ENCODE measurements at regions not wholly inside any gene's neighbourhood (a gene's known extent, or its start where the extent isn't known, plus 50 kb on each side); places are given as distances from the start of the nearest gene placed in this dataset.

GRCh38 chr20:6492271-6493055, 275.0 kb upstream of the BMP2 start:
- Histone ChIP-seq H3K27me3 (ENCODE audit: control insufficient read depth, extremely low read depth, insufficient read depth, low read length) (no peaks in the 10 kb centered on the region), H3K4me2 (ENCODE audit: control insufficient read depth, extremely low read depth, insufficient read depth, low read depth, low read length) (no peak overlapping the region), H3K4me1 (ENCODE audit: control insufficient read depth, extremely low read depth, insufficient read depth, low read length) (no peaks in the 10 kb centered on the region), H3K36me3 (ENCODE audit: control insufficient read depth in 2 of 2, extremely low read depth in 1 of 2, insufficient read depth in 2 of 2, low read length in 2 of 2) (no peaks in the 10 kb centered on the region), H3K9me3 (ENCODE audit: control insufficient read depth, low read depth, low read length) (no peaks in the 10 kb centered on the region), H3K79me2 (ENCODE audit: control insufficient read depth, insufficient read depth, low read length) (no peaks in the 10 kb centered on the region), H2AFZ (ENCODE audit: control insufficient read depth, low read length) (no peak overlapping the region), H3K9me1 (ENCODE audit: control insufficient read depth, extremely low read depth, insufficient read depth, low read length) (no peaks in the 10 kb centered on the region), H3K27ac (ENCODE audit: control insufficient read depth, insufficient read depth, low read length) (no peak overlapping the region), H3K9ac (ENCODE audit: control insufficient read depth, extremely low read depth, insufficient read depth, low read length) (no peak overlapping the region), H4K20me1 (ENCODE audit: control insufficient read depth, extremely low read depth, insufficient read depth, low read length) (no peaks in the 10 kb centered on the region), H3K4me3 (ENCODE audit: control insufficient read depth in 2 of 3, extremely low read depth in 1 of 3, insufficient read depth in 2 of 3, low read depth in 1 of 3, low read length in 3 of 3) (no peak overlapping the region)
- dilution Hi-C loops (cut with MboI; ENCODE audit: extremely low pct_ligation_motif_present, low sequenced_read_pairs), result no loop called here
- FAIRE-seq, result no peak
- TF ChIP-seq CTCF (optimal IDR thresholded peaks at IDR 0.05 in 1 of 3, IDR thresholded peaks at IDR 0.05 in 1 of 3, conservative IDR thresholded peaks at IDR 0.05 in 1 of 3; ENCODE audit: extremely low read depth in 1 of 3, insufficient read depth in 2 of 3, low read length in 3 of 3), result no peak
- TF ChIP-seq EZH2 (IDR thresholded peaks at IDR 0.05; ENCODE audit: low read length), result no peak
- DNase-seq (ENCODE audit: low read depth, low spot score), result no peak

- Histone ChIP-seq H3K4me3 (ENCODE audit: control insufficient read depth in 2 of 3, extremely low read depth in 1 of 3, insufficient read depth in 2 of 3, low read depth in 1 of 3, low read length in 3 of 3) (no peak overlapping the region), H2AFZ (ENCODE audit: control insufficient read depth, low read length) (no peak overlapping the region), H3K27ac (ENCODE audit: control insufficient read depth, insufficient read depth, low read length) (no peak overlapping the region), H3K79me2 (ENCODE audit: control insufficient read depth, insufficient read depth, low read length) (no peaks in the 10 kb centered on the region), H3K36me3 (ENCODE audit: control insufficient read depth in 2 of 2, extremely low read depth in 1 of 2, insufficient read depth in 2 of 2, low read length in 2 of 2) (no peaks in the 10 kb centered on the region), H3K9me3 (ENCODE audit: control insufficient read depth, low read depth, low read length) (no peaks in the 10 kb centered on the region), H3K9me1 (ENCODE audit: control insufficient read depth, extremely low read depth, insufficient read depth, low read length) (no peaks in the 10 kb centered on the region), H4K20me1 (ENCODE audit: control insufficient read depth, extremely low read depth, insufficient read depth, low read length) (no peaks in the 10 kb centered on the region), H3K27me3 (ENCODE audit: control insufficient read depth, extremely low read depth, insufficient read depth, low read length) (no peaks in the 10 kb centered on the region), H3K9ac (ENCODE audit: control insufficient read depth, extremely low read depth, insufficient read depth, low read length) (no peak overlapping the region), H3K4me1 (ENCODE audit: control insufficient read depth, extremely low read depth, insufficient read depth, low read length) (no peaks in the 10 kb centered on the region), H3K4me2 (ENCODE audit: control insufficient read depth, extremely low read depth, insufficient read depth, low read depth, low read length) (no peak overlapping the region)
- no peak for TF ChIP-seq CTCF (optimal IDR thresholded peaks at IDR 0.05 in 1 of 3, IDR thresholded peaks at IDR 0.05 in 1 of 3, conservative IDR thresholded peaks at IDR 0.05 in 1 of 3; ENCODE audit: extremely low read depth in 1 of 3, insufficient read depth in 2 of 3, low read length in 3 of 3)
- TF ChIP-seq EZH2 (IDR thresholded peaks at IDR 0.05; ENCODE audit: low read length), result no peak
- dilution Hi-C loops (cut with MboI; ENCODE audit: extremely low pct_ligation_motif_present, low sequenced_read_pairs), result no loop called here
- DNase-seq (ENCODE audit: low read depth, low spot score) (no peak), FAIRE-seq (no peak)
These were observed 276.6 kb upstream of the BMP2 start for GRCh38 chr20:6490849-6491248.

Data from keratinocyte (primary cell).